ENCODE measurements at regions not wholly inside any gene's neighbourhood (a gene's known extent, or its start where the extent isn't known, plus 50 kb on each side); places are given as distances from the start of the nearest gene placed in this dataset.

DNA sequence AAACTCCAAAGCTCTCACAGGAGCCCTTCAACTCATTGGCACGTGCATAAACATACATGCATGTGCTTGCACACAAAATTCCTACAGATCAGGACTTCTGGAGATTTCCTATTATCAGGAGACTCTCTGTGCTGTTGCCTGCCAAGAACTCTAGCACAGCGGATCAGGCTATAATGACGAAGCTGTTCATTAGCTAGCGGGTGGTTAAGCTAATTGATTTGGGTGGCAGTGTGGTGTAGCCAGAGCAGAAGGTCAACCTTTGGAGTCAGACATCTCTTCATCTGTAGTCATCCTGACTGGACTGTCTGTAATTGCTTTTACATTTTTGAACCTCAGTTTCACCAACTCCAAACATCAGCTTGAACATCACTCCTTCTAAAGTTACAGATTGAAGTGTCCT, 69.0 kb downstream of the KIF2B start:
- no peak for DNase-seq

DNA sequence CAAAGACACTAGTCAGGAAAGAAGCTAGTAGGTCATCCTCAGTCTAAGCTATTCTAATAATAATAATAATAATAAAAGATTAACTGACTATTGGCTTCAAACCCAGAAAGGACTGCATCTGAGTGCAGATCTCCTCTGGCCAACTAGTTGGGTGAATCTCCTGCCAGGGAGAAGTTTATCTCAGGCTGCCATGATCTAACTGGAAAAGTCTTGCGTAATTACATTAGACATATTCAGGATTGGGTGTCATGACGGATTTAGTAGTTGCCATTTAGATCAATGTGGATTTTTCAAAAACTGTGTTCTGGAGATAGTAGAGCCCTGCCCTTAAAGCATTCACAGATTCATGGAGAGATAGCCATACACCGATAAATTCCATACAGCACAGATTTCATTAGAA, 69.5 kb downstream of the KIF2B start:
- no peak for DNase-seq

DNA sequence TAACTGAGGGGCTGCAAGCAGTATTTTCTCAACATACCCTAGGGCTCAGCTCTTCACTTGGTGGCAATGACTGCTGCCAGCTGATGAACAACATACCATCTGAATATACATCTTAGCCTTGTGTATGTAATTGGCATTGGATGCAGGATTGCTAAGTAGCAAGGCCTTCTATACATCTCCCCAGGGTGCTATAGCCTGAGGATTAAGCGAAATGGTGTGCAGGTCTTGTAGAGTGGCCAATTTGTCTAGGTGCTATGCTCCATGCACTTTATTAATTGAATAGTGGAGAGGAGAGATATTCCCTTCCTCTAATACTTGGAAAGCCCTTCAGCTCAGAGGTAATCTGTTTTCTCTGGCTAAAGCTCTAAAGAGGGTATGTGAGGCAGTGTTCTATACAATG, 71.9 kb downstream of the KIF2B start:
- no peak for DNase-seq

DNA sequence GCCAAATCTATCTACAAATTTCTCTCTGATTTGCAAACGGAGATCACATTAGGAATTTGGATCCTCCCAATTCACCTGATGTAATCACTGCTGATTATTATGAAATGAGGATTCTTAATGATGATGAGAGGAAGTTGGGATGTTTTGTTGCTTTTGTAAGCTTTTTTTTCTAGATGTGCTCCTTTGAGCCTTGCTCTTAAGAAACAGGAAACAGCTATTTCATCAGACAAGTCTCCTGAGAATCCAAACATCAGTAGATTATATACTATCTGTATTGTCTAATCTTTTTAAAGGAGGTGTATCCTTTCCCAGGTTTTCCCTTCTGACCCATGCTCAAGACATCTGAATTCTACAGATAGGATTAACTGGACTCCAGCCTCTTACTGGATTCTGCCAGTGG, 73.3 kb downstream of the KIF2B start:
- DNase-seq, result no peak

DNA sequence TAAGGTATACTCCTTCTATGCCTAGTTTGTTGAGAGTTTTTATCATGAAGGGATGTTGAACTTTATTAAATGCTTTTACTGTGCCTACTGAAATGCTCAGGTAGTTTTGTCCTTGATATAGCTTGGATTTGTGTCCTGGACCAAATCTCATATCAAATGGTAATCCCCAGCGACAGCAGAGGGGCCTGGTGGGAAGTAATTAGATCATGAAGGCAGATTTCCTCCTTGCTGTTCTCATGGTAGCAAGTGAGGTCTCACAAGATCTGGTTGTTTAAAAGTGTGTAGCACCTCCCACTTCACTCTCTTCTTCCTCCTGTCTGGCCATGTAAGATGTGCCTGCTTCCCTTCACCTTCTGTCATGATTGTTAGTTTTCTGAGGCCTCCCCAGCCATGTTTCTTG, 78.2 kb downstream of the KIF2B start:
- no peak for DNase-seq

DNA sequence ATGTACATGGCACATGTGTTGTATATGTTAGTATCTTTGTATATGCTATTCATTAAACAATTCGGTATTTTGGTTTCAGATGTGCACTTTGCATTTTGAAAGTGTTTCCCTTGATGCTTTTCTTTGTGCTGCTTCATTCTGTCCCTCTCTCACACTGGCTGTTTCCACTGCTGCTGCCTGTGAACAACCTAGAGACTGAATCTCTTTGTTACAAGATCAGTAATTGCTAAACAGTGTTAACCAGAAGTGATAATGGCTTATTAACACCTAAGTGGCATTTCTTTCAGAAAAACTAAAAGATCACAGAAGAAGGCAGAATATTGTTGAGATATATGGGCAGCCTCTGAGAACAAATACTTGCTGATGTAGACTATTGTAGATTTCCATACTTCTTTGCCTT, 84.7 kb downstream of the KIF2B start:
- no peak for DNase-seq

DNA sequence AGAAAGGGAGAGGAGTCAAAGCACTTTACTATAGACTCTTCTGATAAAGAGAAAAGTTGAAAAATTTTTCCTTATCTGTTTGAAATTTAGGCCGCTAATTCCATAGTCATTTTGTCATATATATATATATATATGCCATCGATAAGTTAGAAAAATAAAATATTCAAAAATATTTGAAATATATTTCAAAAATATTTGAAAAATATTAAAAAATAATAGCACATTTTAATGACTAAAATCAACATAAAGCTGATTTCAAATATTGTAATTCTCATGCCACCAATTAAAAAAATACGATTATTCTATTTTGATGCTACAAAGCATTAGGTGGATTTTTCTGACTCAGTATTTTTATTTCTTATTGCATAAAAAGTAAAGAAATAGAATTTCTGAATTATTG, 87.1 kb downstream of the KIF2B start:
- no peak for DNase-seq

DNA sequence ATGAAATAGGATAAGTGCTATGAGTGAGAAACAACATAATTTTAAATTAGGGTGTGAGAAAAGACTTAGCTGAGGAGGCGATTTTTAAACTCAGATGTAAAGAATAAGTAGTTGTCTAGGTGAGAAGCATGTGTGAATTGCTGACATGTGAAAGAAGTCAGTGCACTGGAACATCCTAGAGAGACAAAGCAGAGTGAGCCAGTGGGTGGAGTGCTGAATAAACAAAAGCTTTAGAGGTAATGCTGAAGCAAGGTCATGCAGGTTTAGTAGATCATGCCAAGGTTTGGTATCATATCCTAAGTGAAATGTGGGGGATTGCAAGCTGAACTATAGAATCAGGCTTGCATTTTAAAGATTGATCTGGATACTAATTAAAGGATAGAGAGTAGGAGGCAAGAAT, 89.4 kb downstream of the KIF2B start:
- no peak for DNase-seq

DNA sequence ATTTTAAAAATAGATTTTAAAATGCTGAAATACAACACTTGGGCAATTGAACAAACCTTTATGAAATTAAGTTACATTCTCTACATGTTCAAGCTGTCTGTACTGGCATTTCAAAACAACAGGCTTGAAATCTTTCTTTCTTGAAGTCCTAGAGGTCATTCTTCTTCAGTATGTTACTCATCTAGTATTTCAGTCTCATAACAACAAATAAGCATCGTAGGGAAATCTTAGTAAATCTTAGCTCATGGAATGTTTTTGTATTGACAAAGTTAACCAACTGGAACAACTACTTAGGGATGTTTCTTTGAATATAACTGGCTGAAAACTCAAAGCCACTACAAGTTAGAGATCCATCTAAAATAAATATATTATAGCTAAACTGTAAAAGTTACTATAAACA, 96.6 kb downstream of the KIF2B start:
- DNase-seq, result no peak

DNA sequence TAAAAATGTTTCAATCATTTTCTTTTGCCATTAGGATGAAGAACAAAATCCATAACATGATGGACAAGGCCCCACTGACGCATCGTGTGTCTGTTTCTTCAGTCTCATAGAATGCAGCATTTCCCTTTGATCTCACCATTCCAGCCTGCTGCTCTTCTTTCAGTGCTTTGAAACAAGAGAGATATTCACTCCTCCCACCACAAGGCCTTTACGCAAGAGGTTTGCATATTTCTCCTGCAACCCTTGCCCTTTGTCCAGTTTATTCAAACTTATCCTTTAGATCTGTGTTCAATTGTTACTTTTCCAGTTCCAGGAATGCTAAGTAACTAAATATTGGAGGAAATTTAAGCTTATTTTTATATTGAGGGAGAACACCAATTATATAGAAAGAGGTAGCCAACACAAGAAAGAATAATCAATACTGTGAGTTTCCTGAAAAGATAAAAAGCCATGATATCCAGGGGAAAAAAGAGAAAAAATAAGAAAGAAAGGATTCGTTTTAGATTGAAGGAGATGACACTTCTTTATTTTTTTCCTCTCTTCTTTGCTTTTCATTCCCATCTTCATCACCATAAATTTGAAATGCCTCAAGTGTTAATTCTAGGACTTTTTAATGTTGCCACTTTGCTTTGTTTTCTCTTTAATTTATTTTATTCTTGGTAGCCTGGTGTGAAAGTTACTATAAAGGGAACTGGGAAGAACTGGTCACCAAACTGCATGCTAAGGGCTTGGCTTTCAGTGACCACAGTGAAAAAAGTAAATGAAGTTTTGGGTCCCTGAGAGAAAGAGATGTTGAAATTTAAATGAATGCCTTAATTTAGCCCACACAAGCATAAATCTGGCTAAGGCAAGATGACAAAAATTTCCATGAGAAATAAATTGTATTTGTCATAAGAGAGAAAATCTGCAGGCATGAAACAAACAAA, 102.1 kb downstream of the KIF2B start:
- DNase-seq, result no peak

DNA sequence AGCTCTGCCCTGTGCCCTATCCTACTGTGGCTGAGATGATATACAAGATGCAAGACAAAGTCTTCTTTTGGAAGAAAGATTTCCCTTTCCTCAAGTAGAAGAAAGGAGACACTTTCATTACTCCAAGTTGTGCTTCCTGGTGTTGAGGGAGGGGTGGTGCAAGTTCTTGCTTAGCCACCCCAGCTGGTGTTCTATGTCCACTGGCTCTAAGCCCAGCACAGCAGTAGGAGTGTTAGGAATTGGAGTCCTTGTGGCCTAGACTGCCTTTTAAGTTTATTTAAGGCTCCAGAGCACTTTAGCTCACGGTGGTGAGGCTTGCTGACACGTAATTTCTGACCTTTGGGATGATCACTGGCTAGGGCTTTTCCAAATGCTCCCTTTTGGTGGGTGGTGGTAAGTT, 109.7 kb downstream of the KIF2B start:
- no peak for DNase-seq

DNA sequence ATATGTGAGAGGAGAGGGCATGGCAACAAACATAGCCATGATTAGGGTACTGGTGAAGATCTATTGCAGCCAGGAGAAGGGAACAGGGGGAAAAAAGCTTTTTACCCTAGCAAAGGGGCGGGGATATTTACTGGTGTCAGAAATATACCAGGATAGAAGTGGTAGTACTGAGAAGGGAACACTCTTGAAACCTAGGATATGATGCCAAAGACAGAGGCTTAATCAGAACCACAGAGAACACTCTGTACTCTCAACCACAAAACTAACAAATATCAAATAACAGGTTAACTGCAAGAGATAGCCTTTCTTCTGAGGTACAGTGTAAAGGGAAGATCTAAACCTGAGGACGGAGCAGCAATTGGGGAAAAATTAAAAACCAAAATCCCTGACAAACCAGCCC, 112.2 kb downstream of the KIF2B start:
- no peak for DNase-seq

DNA sequence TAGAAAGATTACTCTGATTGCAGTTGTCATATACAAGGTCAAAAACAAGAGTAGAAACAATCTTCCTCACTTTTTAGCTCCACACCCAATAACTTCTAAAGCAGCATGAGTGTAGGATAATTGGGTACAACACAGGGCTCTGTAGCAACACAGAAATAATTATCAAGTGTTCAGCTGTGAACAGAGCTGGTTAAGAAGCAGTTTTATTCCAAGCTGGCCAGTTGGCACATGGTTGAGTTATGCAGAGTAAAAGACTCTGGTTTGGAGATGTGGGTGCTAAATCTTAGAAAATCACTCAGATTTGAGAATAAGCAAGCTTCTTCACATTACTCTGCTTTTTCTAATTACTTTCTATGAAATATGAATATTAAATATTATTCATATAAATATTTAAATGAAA, 118.5 kb downstream of the KIF2B start:
- no peak for DNase-seq

DNA sequence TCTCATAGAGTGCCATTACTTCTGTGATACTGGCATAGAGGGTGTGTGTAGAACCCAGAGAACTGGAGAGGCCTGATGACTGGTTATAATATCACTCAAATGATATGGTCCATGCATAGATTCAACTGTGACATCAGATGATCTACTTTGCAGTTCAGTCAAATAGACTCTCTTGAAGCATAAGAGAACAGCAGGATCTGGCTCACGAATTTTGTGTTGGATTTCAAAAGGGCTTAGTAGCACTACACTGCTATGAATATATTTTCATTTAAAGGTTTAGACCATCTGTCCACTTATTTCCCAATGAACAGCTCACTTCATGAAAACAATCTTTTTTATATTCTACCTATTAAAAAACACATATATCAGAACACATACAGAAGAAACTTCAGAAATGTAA, 119.7 kb downstream of the KIF2B start:
- DNase-seq, result no peak

DNA sequence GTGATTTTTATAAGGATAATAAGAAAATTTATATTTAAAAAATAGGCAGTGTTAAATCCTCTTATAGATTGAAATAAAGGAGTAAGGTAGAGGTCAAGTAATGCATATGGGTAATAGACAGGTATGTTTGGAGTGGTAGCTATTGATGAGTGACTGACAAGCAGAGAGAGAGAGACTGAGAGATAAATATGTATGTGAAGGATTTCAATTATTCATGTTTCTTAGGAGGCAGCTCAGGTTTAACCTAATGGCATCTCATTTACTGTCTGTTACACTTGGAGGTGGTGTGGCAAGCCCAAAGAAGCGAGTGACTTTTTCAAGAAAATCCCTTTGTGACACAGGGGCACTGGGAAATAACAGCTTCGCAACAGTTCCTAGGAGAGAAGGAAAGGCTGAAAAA, 120.2 kb downstream of the KIF2B start:
- no peak for DNase-seq

DNA sequence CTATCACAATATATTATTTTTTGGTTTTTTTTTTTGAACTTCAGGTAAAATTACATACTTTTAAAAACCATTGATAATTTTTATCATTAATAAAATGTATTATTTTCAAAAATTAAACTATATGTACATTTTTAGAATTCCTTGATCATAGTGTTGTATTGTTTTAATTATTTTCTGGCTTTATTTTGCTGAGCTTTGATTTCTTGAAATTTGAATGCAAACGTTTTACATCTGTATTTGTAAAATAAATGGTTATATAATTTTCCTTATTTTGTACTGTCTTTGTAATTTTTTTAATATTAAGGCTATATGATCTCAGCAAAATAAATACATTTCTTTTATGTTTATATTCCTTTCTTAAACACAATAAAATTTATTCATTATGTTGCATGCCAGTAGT, 125.6 kb downstream of the KIF2B start:
- DNase-seq, result no peak

DNA sequence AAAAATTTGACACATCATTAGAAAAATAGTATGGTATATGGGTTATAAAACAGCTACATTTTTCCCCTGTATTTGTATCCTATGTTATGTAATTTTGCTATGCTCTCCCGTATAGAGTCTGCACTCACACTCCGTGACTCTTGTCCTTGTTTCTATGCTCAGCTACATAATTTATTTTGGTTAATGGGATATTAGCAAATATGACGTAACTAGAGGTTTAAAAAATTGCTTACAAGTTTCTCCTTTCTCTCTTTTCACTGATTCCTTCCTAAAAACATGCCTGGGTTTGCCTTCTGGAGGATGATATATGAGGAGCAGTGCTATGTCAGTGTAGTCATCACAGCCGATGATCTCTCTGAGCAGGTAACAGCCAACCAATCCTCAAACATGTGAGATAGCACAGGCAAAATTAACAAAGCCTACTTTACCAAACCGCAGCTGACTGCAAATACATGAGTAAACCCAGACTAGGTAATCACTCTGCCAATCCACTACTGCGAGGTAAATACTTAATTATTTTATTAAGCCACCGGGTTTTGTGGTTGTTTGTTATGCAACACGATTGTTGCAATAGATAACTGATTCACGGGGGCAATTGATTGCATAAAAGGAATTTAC, 126.9 kb downstream of the KIF2B start:
- no peak for DNase-seq

DNA sequence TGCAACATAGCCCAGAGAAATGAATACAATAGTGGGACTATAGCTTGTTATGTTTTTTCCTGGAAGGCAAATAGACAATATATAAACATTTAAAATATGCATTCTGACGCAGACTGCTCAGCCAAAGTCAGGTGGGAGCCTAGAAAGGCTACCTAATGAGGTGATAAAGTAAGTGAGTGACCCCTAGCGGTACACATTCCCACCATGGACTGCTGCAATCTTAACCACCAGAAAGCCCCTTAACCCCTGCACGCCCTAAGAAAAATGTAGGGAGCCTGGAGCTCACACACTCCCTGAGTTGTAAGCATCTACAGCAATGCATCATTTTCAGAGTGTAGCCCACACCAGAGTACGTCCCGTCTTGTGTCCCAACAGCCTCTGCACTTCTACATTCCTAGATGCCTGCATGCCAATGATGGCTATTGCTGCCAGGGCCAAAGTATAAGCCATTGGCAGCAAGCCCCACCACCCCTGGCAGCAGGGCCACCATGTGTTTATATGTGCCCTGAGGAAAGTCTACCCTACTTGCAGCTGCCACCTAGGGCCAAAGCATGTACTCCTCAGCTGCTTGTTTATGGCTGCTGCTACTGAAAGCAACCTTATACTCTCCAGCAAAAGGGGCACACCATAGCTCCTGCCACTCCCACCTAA, 127.6 kb downstream of the KIF2B start:
- no peak for DNase-seq

DNA sequence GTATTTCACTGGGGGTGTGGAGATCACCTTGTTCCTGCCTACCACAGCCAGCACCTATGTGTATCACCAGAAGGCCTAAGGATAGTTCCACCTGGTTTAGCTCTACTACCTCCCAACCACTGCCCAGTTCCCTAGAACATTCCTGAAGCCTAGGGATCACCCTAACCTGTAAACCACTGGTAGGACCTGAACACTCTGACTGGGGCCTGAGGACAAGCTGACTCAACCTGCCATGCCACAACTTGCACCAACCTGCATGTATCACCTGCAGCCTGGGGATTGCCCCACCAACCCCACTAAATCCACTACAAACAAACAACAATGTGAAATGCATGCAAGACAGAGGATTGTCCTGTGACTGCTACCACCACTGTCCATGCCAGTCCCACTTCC, 128.1 kb downstream of the KIF2B start:
- no peak for DNase-seq

DNA sequence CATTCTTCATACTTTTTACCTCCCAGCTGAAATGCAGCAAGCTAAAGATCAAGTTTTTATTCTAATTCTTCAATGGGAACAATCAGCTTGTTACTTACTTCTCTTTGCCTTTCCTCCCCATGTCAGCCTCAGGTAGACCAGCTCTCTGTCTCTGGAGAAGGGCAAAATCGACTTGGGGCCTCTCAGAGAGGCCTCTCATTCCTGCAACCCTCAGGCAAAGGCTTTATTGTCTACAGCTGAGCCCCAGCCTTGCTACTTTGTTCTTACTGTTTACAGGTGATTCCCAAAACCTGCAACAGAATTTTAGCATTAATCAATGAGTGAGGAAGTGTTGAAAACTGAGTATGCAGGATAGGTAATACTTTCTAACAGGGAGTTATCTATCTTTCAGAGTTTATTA, 148.6 kb downstream of the KIF2B start:
- DNase-seq, result no peak

DNA sequence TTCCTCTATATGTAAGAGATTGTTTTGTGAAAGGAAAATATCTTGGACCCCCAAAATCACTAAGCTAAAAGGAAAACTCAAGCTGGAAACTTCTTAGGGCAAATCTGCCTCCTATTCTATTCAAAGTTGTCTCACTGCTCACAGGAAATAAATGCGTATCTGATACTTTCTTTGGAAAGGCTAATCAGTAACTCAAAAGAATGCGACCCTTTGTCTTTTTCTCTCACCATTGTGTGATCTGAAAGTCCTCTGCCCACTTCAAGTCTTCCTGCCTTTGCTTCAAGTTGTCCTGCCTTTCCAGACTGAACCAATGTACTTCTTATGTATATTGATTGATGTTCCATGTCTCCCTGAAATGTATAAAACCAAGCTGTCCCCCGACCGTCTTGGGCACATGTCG, 157.3 kb downstream of the KIF2B start:
- DNase-seq, result no peak

DNA sequence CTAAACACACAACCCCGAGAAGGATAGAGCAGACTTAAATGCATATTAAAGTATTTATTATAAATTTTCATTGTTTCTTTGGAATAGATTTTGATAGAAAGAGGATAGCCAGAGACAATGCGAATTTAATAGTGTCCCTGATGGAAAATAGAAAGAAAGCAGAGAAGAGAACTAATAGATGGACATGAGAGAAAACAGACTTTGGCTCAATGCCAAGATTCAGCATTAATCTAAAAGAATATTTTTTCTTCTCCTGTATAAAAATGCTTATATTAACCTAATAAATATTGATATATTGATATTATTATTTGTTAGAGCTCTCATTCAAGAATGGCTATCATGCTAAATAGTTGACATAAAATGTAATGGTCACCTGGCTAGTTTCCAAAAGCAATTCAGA, 173.4 kb downstream of the KIF2B start:
- DNase-seq, result no peak

DNA sequence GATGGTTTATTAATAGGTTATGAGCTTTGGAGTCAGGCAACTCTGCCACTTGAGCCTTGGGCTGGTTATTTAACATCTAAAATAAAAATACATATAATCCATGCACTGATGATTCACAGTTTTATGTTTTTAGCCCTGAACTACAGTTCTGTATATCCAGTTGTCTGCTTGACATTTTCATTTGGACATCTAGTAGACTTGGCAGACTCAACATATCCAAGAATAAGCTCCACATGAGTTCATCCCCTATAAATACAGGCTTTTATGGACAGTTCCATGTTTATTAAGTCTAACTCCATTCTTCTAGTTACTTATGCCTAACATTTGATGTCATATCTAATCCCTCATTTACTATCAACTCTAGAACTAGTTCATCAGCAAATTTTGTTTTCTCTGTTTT, 174.2 kb downstream of the KIF2B start:
- no peak for DNase-seq

DNA sequence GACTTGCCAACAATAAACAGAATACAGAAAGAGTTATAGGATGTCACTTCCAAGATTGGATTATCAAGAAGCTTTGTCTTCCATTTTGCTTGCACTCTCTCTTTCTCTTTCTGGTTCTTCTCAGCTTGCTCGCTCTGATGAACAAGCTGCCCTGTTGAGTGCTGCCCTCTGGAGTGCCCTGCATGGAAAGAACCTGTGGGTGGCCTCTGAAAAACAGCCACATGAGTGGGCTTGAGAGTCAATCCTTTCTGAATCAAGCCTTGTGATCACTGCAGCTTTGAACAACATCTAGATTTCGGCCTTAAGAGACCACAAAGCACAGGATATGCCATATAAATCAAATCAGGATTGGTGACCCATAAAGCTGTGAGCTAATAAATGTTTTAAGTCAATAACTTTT, 185.1 kb downstream of the KIF2B start:
- no peak for DNase-seq
